Hepatocyte (in vitro differentiated cells): ENCODE measurements at regions not wholly inside any gene's neighbourhood (a gene's known extent, or its start where the extent isn't known, plus 50 kb on each side); places are given as distances from the start of the nearest gene placed in this dataset.
"Not testable (repeated sequence)": the region's sequence is repeated elsewhere in the genome, so short reads cannot be mapped to it uniquely, and the experiment has no call there.

Experiments
- DNase-seq: peaks from one replicate; pipeline ENCODE4 v3.0.0-alpha.2; 2016; ENCODE audit warnings: low spot score
- H2AFZ ChIP-seq: fragments of 200-600 bp; sonication (generic); 2 replicates; pipeline ENCODE4 v1.6.0; 2016; ENCODE audit warnings: antibody characterized with exemption, mild to moderate bottlenecking
- H3K27ac ChIP-seq: fragments of 200-600 bp; sonication (generic); 2 replicates; pipeline ENCODE4 v1.5.1; 2016; ENCODE audit warnings: mild to moderate bottlenecking
- H3K27me3 ChIP-seq: fragments of 200-600 bp; sonication (generic); 2 replicates; pipeline ENCODE4 v1.6.1; 2016
- H3K36me3 ChIP-seq: fragments of 200-600 bp; sonication (generic); replicated peaks from 2 replicates; pipeline ENCODE4 v1.5.1; 2016; ENCODE audit warnings: low read depth; ENCODE audit not compliant: insufficient read depth
- H3K4me1 ChIP-seq: fragments of 200-600 bp; sonication (generic); 2 replicates; pipeline ENCODE4 v1.5.1; 2016; ENCODE audit warnings: mild to moderate bottlenecking, moderate library complexity; ENCODE audit not compliant: insufficient read depth
- H3K4me2 ChIP-seq: fragments of 200-600 bp; sonication (generic); 2 replicates; pipeline ENCODE4 v1.6.0; 2016
- H3K4me3 ChIP-seq: fragments of 200-600 bp; sonication (generic); 2 replicates; pipeline ENCODE4 v1.5.1; 2016; ENCODE audit warnings: mild to moderate bottlenecking
- H3K79me2 ChIP-seq: fragments of 200-600 bp; sonication (generic); 2 replicates; pipeline ENCODE4 v1.6.0; 2017; ENCODE audit warnings: mild to moderate bottlenecking
- H3K9me2 ChIP-seq: fragments of 200-600 bp; sonication (generic); replicated peaks from 2 replicates; pipeline ENCODE4 v1.6.0; 2017; ENCODE audit warnings: mild to moderate bottlenecking; ENCODE audit not compliant: insufficient read depth
- H3K9me3 ChIP-seq: fragments of 200-600 bp; sonication (generic); 2 replicates; pipeline ENCODE4 v1.5.1; 2016; ENCODE audit warnings: low read depth, mild to moderate bottlenecking
- H4K20me1 ChIP-seq: fragments of 200-600 bp; sonication (generic); 2 replicates; pipeline ENCODE4 v1.6.0; 2016; ENCODE audit warnings: mild to moderate bottlenecking; ENCODE audit not compliant: insufficient read depth, poor library complexity, severe bottlenecking
- CTCF ChIP-seq: fragments of 200-600 bp; sonication (generic); IDR thresholded peaks from 2 replicates; pipeline ENCODE4 v1.5.1; 2016; ENCODE audit warnings: antibody characterized with exemption, mild to moderate bottlenecking; ENCODE audit not compliant: poor library complexity
- EZH2 ChIP-seq: fragments of 200-600 bp; sonication (generic); IDR thresholded peaks from 2 replicates; pipeline ENCODE4 v1.6.1; 2016; ENCODE audit warnings: antibody characterized with exemption, mild to moderate bottlenecking, borderline replicate concordance
- EZH2phosphoT487 ChIP-seq: fragments of 200-600 bp; sonication (generic); IDR thresholded peaks from one replicate; pipeline ENCODE4 v1.6.1; 2018; ENCODE audit warnings: antibody characterized with exemption, mild to moderate bottlenecking, low read depth, moderate library complexity; ENCODE audit not compliant: unreplicated experiment, severe bottlenecking
- WGBS: methylation state at CpG from one replicate; pipeline ENCODE4 v1.1.6; 2016; ENCODE audit warnings: low lambda C conversion rate; ENCODE audit errors: missing lambda C conversion rate; 5-methylcytosine and 5-hydroxymethylcytosine counted together

GRCh38 chr4:67412153-67412712, 133.1 kb downstream of the CENPC start:
- H3K9me2 ChIP-seq, H3K27me3 ChIP-seq, H3K9me3 ChIP-seq, H3K4me1 ChIP-seq, H4K20me1 ChIP-seq, H3K4me3 ChIP-seq, H3K79me2 ChIP-seq, H3K4me2 ChIP-seq, H3K36me3 ChIP-seq: not testable (repeated sequence)
- Histone ChIP-seq H2AFZ (peak overlapping the region; percentile 28), H3K27ac (peak overlapping the region; percentile 55)
- DNase-seq, result peak; percentile 21
- 77% methylated on average over 15 of the region's 15 CpGs for WGBS

DNA sequence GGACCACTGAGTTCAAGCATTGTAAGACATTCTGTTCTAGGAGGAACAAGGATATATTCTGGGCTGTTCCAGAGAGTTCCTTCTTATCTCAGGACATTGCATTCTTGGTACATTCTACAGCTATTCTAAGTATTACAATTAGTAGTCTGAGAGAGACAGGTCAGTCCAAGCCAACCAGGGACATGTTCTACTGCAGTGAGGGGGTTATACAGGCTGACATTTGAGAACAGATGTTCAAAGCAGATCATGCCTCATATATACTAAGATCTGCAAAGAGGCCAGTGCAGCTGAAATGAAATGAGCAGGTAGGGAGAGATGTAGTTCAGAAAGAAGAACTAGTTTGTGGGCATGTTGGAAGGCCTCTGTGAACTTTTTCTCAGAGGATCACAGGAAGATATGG, 142.0 kb downstream of the CENPC start:
- peak; percentile 27 for DNase-seq
- Histone ChIP-seq H3K79me2 (no peaks in the 10 kb centered on the region), H3K36me3 (no peaks in the 10 kb centered on the region), H3K4me2 (no peak overlapping the region), H3K27ac (peak overlapping the region; percentile 73), H2AFZ (no peak overlapping the region), H3K9me3 (no peaks in the 10 kb centered on the region), H3K4me1 (no peaks in the 10 kb centered on the region), H3K9me2 (no peaks in the 10 kb centered on the region), H4K20me1 (no peaks in the 10 kb centered on the region), H3K27me3 (no peaks in the 10 kb centered on the region), H3K4me3 (no peak overlapping the region)
- TF ChIP-seq CTCF (no peak), EZH2 (no peak), EZH2phosphoT487 (no peak)

DNA sequence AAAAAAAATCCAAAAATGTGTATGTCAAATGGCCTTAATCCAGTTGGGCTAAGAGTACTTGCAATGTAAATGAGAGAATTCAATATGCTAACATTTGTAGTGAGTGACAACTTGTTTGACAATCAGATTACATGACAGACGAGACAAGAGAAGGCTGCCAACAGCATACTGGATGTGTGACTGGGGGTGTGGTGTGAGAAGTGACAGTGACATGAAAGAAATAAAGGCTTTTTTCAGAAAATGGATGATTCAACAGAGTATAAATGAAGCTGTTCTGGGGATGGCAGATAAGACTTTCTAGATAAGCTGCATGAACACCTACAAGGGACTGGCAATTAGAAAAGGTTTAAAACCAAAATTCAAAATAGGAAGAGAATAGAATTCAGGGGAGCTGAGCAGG, 143.4 kb downstream of the CENPC start:
- Histone ChIP-seq H3K9me3 (no peaks in the 10 kb centered on the region), H2AFZ (no peak overlapping the region), H3K4me3 (no peak overlapping the region), H3K27me3 (no peaks in the 10 kb centered on the region), H3K4me2 (no peak overlapping the region), H3K27ac (no peak overlapping the region), H3K79me2 (no peaks in the 10 kb centered on the region), H3K4me1 (no peaks in the 10 kb centered on the region), H3K36me3 (no peaks in the 10 kb centered on the region), H4K20me1 (no peaks in the 10 kb centered on the region), H3K9me2 (no peaks in the 10 kb centered on the region)
- TF ChIP-seq EZH2 (no peak), EZH2phosphoT487 (no peak), CTCF (no peak)
- WGBS, result 42% methylated on average over 1 of the region's 1 CpG
- no peak for DNase-seq

GRCh38 chr4:67397931-67398330, 147.4 kb downstream of the CENPC start:
- Histone ChIP-seq H3K9me3 (no peaks in the 10 kb centered on the region), H3K27me3 (no peaks in the 10 kb centered on the region), H3K4me2 (no peak overlapping the region), H3K4me1 (peaks cover 3% of the 10 kb centered on the region), H3K4me3 (no peak overlapping the region), H3K27ac (no peak overlapping the region), H4K20me1 (no peaks in the 10 kb centered on the region), H3K9me2 (no peaks in the 10 kb centered on the region), H3K79me2 (no peaks in the 10 kb centered on the region), H2AFZ (no peak overlapping the region), H3K36me3 (no peaks in the 10 kb centered on the region)
- TF ChIP-seq CTCF, result no peak
- no peak for TF ChIP-seq EZH2phosphoT487
- no peak for TF ChIP-seq EZH2
- DNase-seq, result no peak
